Lung (tissue), 11 donors: ENCODE measurements at regions not wholly inside any gene's neighbourhood (a gene's known extent, or its start where the extent isn't known, plus 50 kb on each side); places are given as distances from the start of the nearest gene placed in this dataset.
"Not testable (repeated sequence)": the region's sequence is repeated elsewhere in the genome, so short reads cannot be mapped to it uniquely, and the experiment has no call there.

Experiments used
- ATAC-seq: fragments of 200-7000 bp; cut with Tn5 transposase; one replicate; pipeline ENCODE4 v1.9.1; 2020; ENCODE audit warnings: moderate number of reproducible peaks; ENCODE audit not compliant: insufficient read depth, low FRiP score
- DNase-seq, 3 donors: peaks; one replicate each; pipeline ENCODE4 v3.0.0-alpha.2; 2013 to 2017
- H3K27ac ChIP-seq, 2 donors: one replicate each; pipeline ENCODE4 v1.5.1; 2013; ENCODE audit warnings: mild to moderate bottlenecking in 2 of 2, moderate library complexity in 2 of 2, control low read depth in 1 of 2, inconsistent platforms in 1 of 2, low read depth in 1 of 2, low read length in 1 of 2
- H3K27me3 ChIP-seq, 3 donors: one replicate each; pipeline ENCODE4 v1.5.1; 2013; ENCODE audit warnings: low read length in 2 of 3; ENCODE audit not compliant: control insufficient read depth in 3 of 3, insufficient read depth in 3 of 3
- H3K36me3 ChIP-seq, 4 donors: one replicate each; pipeline ENCODE4 v1.5.1; 2013; ENCODE audit warnings: low read length in 4 of 4, mild to moderate bottlenecking in 1 of 4, moderate library complexity in 1 of 4; ENCODE audit not compliant: control insufficient read depth in 4 of 4, insufficient read depth in 4 of 4
- H3K4me1 ChIP-seq, 5 donors: one replicate each; pipeline ENCODE4 v1.5.1; 2013; ENCODE audit warnings: low read length in 5 of 5, mild to moderate bottlenecking in 2 of 5, moderate library complexity in 1 of 5; ENCODE audit not compliant: control insufficient read depth in 5 of 5, insufficient read depth in 5 of 5
- H3K4me3 ChIP-seq: one replicate; pipeline ENCODE4 v1.5.1; 2013; ENCODE audit warnings: mild to moderate bottlenecking, control low read depth, moderate library complexity
- H3K9ac ChIP-seq, 2 donors: one replicate each; pipeline ENCODE4 v1.5.1; 2013; ENCODE audit warnings: low read length in 2 of 2, control low read depth in 1 of 2; ENCODE audit not compliant: insufficient read depth in 1 of 2
- H3K9me3 ChIP-seq, 4 donors: one replicate each; pipeline ENCODE4 v1.5.1; 2013; ENCODE audit warnings: low read length in 3 of 4, mild to moderate bottlenecking in 1 of 4, moderate library complexity in 1 of 4; ENCODE audit not compliant: control insufficient read depth in 4 of 4, insufficient read depth in 3 of 4
- WGBS, 2 donors: extraction: QIAGEN DNeasy Blood & Tissue Kit; methylation state at CpG; one replicate each; pipeline ENCODE4 v1.1.7; 2013; 5-methylcytosine and 5-hydroxymethylcytosine counted together
- TF ChIP-seq, protein P1 (sequence below): IDR thresholded peaks from 2 replicates; pipeline ENCODE4 v1.5.1; 2012; ENCODE audit warnings: mild to moderate bottlenecking; ENCODE audit errors: control extremely low read depth, extremely low read depth
- donor health status: control.
- donor health status: control.
- donor health status: Bipolar disorder and iron deficiency.
- donor health status: healthy.
- donor health status: DM: yes; HTN: yes; CAD: no.

GRCh38 chr5:50343715-50344114 lies 97.4 kb downstream of the EMB start:
- H3K27me3 ChIP-seq: no peaks in the 10 kb centered on the region
- DNase-seq (no peak), ATAC-seq (no peak)
- H3K4me1 ChIP-seq: no peaks in the 10 kb centered on the region
- WGBS, 2 donors: 67 to 79% methylated on average over 2 of the region's 2 CpGs
- no peaks in the 10 kb centered on the region for H3K36me3 ChIP-seq
- H3K27ac ChIP-seq: no peak overlapping the region
- no peak overlapping the region for H3K4me3 ChIP-seq
- no peak overlapping the region for H3K9ac ChIP-seq
- TF ChIP-seq, protein P1, sequence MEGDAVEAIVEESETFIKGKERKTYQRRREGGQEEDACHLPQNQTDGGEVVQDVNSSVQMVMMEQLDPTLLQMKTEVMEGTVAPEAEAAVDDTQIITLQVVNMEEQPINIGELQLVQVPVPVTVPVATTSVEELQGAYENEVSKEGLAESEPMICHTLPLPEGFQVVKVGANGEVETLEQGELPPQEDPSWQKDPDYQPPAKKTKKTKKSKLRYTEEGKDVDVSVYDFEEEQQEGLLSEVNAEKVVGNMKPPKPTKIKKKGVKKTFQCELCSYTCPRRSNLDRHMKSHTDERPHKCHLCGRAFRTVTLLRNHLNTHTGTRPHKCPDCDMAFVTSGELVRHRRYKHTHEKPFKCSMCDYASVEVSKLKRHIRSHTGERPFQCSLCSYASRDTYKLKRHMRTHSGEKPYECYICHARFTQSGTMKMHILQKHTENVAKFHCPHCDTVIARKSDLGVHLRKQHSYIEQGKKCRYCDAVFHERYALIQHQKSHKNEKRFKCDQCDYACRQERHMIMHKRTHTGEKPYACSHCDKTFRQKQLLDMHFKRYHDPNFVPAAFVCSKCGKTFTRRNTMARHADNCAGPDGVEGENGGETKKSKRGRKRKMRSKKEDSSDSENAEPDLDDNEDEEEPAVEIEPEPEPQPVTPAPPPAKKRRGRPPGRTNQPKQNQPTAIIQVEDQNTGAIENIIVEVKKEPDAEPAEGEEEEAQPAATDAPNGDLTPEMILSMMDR: no peak
- no peaks in the 10 kb centered on the region for H3K9me3 ChIP-seq

GRCh38 chr5:50340757-50341156 lies 100.3 kb downstream of the EMB start:
- DNase-seq: no peak
- TF ChIP-seq, protein P1: no peak
- Histone ChIP-seq H3K4me1 (no peaks in the 10 kb centered on the region), H3K36me3 (no peaks in the 10 kb centered on the region), H3K9ac (no peak overlapping the region), H3K27me3 (no peaks in the 10 kb centered on the region), H3K4me3 (no peak overlapping the region), H3K27ac (no peak overlapping the region), H3K9me3 (no peaks in the 10 kb centered on the region)
- 68 to 78% methylated on average over 2 of the region's 2 CpGs for WGBS, 2 donors
- no peak for ATAC-seq

DNA sequence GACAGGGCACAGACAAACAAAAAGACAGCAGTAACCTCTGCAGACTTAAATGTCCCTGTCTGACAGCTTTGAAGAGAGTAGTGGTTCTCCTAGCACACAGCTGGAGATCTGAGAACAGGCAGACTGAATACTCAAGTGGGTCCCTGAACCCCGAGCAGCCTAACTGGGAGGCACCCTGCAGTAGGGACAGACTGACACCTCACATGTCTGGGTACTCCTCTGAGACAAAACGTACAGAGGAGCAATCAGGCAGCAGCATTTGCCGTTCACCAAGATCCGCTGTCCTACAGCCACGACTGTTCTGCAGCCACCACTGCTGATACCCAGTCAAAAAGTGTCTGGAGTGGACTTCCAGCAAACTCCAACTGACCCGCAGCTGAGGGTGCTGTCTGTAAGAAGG lies 110.5 kb downstream of the EMB start:
- H3K9me3 ChIP-seq, H3K36me3 ChIP-seq, H3K4me1 ChIP-seq, H3K27me3 ChIP-seq, H3K4me3 ChIP-seq, H3K27ac ChIP-seq, ATAC-seq, DNase-seq, H3K9ac ChIP-seq: not testable (repeated sequence)
- WGBS, 2 donors: 57 to 75% methylated on average over 6 of the region's 6 CpGs

DNA sequence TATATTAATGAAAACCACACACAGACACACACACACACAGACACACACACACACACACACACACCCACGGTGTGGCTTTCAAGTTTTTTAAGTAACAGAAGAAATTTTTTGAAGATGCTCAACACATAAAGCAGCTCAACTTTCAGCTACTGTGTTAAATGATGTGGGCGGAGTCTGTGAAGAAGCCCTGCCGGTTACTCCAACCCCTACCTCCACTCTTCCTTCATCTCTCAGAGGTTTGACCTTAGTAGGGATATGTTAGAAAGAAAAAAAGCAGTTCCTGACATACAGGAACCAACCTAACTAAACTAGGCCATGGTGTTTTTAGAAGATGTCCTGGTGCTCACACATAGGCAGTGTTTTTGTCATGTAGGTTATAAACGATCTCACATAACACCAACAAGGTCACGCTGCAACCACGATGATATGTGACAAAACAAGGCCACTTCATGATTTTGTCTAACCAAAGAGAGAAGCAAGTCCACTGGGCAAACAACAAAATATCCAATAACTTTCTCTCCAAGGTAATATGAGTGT lies 112.8 kb downstream of the EMB start:
- WGBS, 2 donors: 66 to 71% methylated on average over 6 of the region's 6 CpGs
- no peak for DNase-seq

More for the DNA sequence above, 112.8 kb downstream of the EMB start:
- no peak for ATAC-seq
- H3K4me1 ChIP-seq: no peaks in the 10 kb centered on the region
- TF ChIP-seq, protein P1: no peak
- H3K27ac ChIP-seq: no peak overlapping the region
- H3K9ac ChIP-seq: no peak overlapping the region
- peaks cover 0 to 5% (median 2%) of the 10 kb centered on the region in 4 donors for H3K9me3 ChIP-seq
- H3K36me3 ChIP-seq: no peaks in the 10 kb centered on the region
- H3K4me3 ChIP-seq: no peak overlapping the region
- no peaks in the 10 kb centered on the region for H3K27me3 ChIP-seq
